ENCODE measurements at regions not wholly inside any gene's neighbourhood (a gene's known extent, or its start where the extent isn't known, plus 50 kb on each side); places are given as distances from the start of the nearest gene placed in this dataset.

DNA sequence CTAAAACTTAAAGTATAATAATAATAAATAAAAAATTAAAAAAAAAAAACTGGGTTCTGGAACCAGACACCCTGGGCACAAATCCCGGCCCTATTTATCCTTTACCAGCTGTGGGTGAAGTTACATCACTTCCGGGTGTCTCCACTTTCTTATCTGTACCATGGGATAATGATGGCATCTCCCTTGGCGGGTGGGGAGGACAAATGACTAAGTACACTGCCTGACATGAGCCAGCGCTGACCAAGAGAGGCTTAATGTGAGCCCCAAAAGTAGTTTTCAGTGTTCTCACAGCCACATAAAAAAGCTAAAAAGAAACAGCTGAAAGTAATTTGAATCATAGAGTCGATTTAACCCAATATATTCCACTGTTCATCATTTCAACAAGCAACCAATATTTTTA, 424.9 kb downstream of the SOX9 start:
- DNase-seq (ENCODE audit: low read depth, low spot score) = no peak

GRCh38 chr17:72553051-72553755, 432.4 kb downstream of the SOX9 start:
- DNase-seq (ENCODE audit: low read depth, low spot score) = no peak

GRCh38 chr17:72554508-72554907, 433.7 kb downstream of the SOX9 start:
- DNase-seq (ENCODE audit: low read depth, low spot score) = no peak

- DNase-seq (ENCODE audit: low read depth, low spot score) = no peak
Observed at GRCh38 chr17:72555052-72555451, 434.2 kb downstream of the SOX9 start.

DNA sequence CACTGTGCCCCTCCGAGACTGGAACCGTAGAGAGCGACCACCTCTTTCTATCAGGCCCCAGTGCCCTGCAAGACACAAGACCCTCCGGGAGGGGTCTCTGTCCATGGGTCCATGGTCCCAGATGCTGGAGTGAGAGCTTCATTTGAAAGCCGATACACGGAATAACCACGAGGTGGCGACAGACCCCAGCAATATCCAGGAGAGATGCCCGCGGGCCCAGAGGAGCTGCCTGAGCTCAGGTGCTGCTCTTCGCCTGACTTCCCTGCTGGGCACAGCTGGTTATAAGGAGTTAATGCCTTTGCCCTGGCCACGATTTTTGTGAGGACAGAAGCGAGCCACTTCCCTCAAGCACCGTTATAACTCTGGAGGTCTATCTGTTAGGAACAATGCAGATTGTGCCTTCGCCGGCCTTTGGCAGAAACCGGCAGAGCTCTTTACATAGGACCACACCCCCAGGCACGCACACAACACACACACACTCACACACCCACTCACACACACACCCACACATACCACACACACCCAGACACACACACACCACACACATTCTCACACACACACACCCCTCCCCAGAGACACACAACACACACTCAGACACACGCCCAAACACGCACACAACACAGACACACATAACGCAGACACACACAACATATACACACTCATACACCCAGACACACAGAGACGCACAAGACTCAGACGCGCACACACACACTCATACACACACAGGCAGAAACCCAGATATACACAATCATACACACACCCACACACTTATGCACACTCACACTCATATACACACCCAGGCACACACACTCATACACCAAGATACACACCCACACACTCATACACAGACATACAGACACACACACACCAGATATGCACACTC, 436.4 kb downstream of the SOX9 start:
- peak; percentile 84 for DNase-seq (ENCODE audit: low read depth, low spot score)

- no peak for DNase-seq (ENCODE audit: low read depth, low spot score)
Observed at GRCh38 chr17:72558971-72559476, 438.2 kb downstream of the SOX9 start.

DNA sequence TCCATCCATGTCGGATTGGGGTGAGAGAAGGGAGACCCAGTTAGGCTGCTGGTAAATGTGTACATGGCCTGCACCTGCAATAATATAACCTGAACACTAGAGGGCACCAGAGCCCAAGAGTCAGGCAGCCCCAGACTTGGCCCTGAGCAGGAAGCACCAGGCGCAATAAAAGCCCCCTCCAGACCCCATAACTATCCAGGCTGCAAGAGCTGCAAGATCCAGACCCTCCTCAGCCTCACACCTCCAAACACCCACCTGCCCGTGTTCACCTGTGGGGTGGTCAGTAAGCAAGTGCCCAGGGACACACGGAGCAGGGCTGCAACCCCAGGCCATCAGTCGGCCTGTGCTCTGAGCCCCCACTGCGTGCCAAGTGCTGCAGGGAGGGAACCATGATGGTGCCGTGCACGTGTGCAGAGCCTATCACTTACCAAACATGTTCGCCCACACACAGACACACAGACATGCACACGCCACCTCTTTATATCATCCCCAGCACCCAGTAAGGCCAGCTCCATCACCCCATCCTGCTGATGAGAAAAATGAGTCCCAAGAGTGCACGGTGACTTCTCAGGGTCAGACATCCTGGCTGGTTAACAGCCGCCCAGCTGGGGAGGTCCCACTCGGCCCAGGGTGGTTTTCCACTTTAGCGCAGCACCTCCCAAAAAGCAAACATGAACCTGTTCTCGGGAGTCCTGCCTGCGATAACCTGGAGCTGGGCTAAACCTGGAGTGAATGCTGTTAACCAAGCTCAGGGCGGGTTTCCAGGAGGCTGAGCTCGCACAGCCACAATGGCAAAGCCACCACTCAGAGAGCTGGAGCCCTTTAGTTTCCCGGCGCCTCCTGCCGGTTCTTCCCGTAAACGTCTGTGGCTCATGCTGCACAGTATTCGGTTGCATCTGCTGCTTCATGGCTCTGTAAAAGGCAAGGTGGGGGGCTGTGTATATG, 439.8 kb downstream of the SOX9 start:
- DNase-seq (ENCODE audit: low read depth, low spot score) = peak; percentile 77

DNA sequence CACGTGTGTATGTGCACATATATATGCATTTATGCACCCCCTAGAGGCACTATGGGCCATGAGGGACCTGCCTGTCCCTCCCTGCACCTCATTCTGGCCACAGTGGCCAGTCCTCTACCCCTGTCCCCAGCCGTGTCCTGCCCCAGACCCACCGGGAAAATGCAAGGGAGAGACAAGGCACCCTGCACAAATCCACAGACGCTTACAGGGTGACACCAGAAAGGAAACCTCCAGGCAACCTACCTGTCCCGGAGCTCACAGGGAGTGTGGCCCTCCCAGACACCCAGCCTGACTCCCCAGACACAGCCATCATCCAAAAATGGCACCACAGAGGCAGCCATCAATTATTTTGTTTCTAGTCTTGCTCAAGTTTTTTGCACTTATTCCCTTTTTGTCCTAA, 440.4 kb downstream of the SOX9 start:
- DNase-seq (ENCODE audit: low read depth, low spot score) = no peak

DNA sequence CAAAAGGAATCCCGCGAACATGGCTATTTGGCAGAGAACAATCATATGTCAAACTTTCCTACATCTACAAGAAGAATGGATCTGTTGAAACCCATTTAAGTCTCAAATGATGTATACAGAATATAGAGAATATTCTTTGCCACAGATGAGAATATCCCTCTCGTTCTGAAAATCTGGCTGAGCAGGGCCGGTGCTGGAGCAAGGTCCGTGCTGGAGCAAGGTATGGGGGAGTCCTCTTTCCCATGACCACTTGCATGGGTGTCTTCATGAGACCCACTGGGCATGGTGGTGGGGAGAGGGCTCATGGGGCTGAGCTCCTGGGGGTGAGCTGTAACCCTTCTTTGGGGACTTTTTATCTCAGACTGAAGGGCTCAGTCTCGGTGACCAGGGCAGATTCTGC, 440.9 kb downstream of the SOX9 start:
- no peak for DNase-seq (ENCODE audit: low read depth, low spot score)

DNA sequence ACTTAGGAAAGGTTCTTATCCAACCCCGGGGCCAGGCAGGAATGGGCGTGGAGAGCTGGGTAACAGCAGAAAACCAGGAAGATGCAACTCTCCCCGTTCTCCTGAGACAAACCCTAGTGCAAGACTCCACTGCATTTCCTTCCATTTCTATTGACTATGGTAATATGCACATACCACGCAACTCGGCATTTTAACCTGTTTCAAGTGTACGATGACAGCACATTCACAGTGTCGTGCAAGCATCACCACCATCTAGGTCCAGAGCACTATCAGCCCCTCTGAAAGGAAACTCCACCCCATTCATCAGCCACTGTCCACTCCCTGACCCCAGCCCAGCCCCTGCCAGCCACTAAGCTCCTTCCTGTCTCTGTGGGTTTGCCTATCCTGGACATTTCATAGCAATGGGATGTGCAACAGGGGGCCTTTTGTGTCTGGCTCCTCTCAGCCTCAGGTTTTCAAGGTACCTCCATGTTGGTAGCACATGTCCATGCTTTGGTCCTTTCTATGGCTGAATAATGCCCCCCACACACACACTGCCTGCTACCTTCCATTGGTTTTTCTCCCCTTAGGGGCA, 441.9 kb downstream of the SOX9 start:
- no peak for DNase-seq (ENCODE audit: low read depth, low spot score)

- DNase-seq (ENCODE audit: low read depth, low spot score) = no peak
Observed at GRCh38 chr17:72563952-72564351, 443.1 kb downstream of the SOX9 start.

DNA sequence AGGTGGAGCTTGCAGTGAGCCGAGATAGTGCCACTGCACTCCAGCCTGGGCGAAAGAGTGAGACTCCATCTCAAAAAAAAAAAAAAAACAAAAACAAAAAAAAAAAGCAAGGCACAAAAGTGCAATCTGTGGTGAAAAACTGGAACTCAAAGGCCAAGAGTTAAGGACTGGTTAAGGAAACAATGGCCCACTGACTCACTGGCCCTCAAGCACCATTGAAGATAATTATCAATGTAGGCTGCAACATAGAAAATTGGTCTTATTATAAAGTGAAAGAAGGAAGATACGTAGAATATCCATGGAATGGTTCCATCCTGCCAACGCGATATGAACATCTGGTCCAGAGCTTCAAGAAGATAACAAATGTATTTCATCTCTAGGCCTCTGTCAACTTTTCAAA, 444.2 kb downstream of the SOX9 start:
- no peak for DNase-seq (ENCODE audit: low read depth, low spot score)

DNA sequence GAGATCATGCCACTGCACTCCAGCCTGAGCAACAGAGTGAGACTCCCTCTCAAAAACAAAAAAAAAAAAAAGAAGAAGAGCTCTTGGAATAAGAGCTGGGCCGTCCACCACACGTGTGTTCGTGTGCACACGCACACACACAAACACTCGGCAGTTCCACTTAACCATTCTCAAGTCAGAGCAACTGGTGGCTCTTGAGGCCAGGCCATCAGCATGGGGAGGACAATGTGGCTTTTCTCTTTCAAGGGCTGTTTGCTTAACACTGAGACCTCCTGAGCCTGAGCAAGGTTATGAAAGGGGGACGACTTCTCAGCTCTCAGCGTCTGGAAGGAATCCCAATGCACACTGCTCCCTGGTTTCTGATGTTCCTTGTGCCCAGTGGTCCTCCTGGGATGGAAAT, 444.9 kb downstream of the SOX9 start:
- no peak for DNase-seq (ENCODE audit: low read depth, low spot score)

DNA sequence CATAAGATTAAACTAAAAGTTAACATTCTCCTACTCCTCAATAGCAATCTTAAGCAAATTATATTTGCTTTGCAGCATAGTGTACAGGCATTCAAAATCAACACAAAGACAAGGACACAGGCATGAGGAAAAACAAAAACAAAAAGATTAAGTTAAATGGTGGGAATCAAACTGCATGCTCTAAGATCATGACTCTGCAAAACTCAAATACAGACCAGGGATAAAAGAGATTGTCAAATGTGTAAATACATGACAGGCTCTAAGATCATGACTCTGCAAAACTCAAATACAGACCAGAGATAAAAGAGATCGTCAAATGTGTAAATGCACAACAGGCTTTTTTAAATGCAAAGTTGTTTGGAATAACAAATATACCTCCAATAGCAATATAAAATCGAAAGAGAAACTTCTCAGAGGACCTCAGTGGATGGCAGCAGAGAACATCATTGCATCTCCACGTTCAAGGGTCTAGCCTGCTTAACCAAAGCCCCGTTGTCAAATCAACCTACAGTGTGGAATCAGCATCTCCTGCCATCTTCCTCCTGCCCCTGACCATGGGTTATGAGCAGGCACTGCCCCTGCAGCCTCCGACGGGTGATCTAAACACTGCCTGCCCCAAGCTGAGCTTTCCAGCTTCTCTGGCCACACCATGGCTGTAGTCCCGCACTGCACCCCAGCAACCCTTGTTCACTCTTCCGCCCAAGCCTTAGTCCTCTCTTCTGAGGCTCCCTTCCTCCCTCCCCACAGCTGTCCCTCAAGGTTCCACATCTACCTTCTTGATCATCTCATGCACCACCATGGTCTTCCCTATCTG, 446.1 kb downstream of the SOX9 start:
- DNase-seq (ENCODE audit: low read depth, low spot score) = no peak

GRCh38 chr17:72567774-72568173, 447.0 kb downstream of the SOX9 start:
- DNase-seq (ENCODE audit: low read depth, low spot score) = no peak

DNA sequence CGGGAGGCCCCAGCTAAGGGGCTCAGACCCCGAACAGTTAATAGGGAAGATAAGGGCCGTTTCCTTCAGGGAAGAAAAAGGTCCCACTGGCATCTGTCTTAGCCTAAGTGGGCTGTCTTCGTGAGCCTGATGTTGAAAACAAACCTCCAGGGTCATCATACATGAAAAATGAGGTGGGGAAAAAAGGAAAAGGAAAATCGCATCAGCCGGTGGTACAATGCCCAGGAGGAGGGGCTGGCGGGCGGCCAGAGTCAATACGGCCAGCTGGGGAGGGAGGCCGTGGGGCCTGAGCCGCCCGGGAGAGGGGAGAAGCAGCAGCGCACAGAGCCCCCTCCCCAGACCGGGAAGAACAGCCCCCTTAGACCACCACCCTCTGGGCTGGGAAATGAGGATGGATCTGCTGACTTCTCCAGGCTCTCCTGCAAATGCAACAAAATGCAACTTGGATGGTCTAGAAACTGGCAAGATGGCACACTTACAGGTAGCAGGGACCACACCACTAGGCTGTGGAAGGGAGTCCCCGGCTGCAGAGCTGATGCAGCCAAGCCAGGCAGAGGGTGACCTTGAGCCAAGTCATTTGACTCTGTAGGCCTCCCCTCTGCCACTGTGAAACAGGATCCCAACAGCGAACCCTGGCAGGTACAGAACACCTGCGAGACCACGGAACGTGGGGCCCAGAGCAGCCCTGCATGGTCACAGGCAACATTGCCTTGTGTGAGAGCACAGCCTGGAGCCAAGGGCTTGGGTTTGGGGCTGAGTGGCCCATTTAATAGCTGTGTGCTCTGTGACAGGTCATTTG, 448.5 kb downstream of the SOX9 start:
- DNase-seq (ENCODE audit: low read depth, low spot score) = peak; percentile 58

DNA sequence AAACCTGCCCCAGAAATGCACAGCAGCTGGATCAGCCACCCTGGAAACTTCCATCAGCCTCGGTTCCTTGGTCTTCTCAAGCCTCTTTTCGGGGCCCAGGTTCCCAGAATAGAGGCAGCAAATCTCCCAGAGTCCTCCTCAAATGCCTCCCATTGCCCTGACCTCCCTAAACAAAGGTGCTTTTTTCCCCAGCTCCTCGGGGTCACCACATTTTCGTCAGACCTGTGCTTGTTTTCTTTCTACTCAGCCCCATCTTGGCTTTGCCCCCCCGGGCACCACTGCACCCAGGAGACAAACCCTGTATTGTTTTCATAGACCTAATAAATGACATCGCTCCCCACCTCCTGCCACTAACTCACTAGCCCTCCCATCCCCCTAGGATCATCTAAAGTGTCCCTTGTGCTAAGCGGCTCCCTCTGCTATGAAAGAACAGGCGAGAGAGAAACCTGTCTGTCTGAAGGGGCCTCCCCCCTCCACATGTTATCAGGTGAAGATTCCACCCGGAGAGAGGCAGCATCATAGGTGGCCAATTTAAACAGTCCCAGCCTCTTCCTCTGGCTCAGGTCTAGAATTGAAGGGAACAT, 451.1 kb downstream of the SOX9 start:
- DNase-seq (ENCODE audit: low read depth, low spot score) = no peak

GRCh38 chr17:72572604-72573491, 452.0 kb downstream of the SOX9 start:
- DNase-seq (ENCODE audit: low read depth, low spot score) = no peak

All from astrocyte of the hippocampus (primary cell).